Fibroblast of the aortic adventitia (primary cell): ENCODE measurements at regions not wholly inside any gene's neighbourhood (a gene's known extent, or its start where the extent isn't known, plus 50 kb on each side); places are given as distances from the start of the nearest gene placed in this dataset.

Source experiments
- DNase-seq: peaks from one replicate; pipeline ENCODE4 v3.0.0-alpha.2; 2010; ENCODE audit warnings: low read depth
- H3K4me3 ChIP-seq: 2 replicates; pipeline ENCODE4 v1.5.1; 2011; ENCODE audit warnings: low read depth, mild to moderate bottlenecking, control low read depth, low read length, moderate library complexity
- TF ChIP-seq, protein P1 (sequence below): IDR thresholded peaks from 2 replicates; pipeline ENCODE4 v1.5.1; 2011; ENCODE audit warnings: mild to moderate bottlenecking, low read length, control low read depth, inconsistent platforms; ENCODE audit not compliant: insufficient read depth

DNA sequence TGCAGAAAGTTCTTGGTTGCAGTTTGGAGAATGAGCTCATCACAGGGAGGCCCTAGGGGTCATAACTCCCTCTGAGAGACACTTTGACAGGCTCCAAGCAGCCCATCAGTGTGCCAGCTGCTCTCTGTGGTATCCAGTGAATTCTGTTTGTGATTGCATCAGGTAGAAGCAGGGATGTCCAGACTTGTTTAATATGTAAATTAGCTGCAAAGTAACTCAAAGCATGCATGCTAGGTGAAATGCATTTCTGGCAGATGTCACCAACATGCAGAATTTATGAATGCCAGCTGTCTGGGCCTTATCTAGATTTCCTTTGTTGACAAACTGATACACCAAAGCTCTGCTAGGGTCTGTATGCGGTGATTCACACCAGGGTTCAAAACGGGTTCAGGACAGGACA, 123.6 kb upstream of the MTNR1B start:
- TF ChIP-seq, protein P1, sequence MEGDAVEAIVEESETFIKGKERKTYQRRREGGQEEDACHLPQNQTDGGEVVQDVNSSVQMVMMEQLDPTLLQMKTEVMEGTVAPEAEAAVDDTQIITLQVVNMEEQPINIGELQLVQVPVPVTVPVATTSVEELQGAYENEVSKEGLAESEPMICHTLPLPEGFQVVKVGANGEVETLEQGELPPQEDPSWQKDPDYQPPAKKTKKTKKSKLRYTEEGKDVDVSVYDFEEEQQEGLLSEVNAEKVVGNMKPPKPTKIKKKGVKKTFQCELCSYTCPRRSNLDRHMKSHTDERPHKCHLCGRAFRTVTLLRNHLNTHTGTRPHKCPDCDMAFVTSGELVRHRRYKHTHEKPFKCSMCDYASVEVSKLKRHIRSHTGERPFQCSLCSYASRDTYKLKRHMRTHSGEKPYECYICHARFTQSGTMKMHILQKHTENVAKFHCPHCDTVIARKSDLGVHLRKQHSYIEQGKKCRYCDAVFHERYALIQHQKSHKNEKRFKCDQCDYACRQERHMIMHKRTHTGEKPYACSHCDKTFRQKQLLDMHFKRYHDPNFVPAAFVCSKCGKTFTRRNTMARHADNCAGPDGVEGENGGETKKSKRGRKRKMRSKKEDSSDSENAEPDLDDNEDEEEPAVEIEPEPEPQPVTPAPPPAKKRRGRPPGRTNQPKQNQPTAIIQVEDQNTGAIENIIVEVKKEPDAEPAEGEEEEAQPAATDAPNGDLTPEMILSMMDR, result no peak
- H3K4me3 ChIP-seq, result no peak overlapping the region
- no peak for DNase-seq

DNA sequence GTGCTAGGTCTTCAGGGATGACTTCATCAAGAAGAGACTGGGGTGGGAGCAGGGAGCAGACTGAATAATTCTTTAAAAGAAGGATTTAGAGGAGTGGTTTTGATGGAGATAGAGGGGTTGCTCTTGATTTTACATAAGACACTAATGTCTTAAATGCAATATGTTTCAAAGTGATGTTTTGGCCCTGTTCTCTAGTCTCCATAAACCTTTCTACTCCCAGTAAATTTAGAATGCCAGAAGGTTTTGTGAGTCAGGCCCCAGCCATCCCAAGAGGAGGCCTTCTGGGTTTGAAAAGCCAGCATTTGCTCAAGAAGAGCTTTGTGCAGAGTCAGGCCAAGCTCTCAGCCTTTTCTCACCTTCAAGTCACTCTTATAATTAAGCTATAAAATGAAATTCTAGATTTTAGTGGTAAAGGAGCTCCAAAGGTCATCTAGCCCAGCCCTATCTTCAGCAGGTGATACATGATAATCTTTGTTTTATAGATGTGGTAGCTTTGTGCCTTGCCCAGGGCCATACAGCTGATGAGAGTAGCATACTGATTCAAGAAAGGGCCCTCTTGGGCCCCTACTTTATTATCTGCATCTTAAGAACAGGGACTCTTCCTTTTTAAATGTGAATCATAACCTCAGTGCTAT, 122.8 kb upstream of the MTNR1B start:
- no peak for DNase-seq
- TF ChIP-seq, protein P1, result no peak

DNA sequence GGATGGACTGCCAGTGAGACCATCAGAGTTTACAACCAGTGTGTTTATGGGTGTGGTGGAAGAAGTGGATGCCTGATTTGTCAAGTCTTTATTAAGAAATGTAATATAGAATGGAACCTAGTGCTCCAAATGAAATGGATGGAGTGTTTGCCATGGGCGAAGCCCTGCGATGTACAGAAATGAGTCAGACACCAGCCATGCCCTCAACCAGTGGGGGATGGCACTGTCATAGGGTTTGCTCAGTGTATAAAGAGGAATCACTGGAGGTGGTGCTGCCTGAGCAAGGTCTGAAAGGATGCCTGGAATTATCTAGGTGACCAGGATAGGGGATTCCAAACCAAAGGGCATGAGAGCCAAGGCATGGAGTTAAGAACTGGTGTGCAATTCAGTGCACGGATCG, 120.9 kb upstream of the MTNR1B start:
- DNase-seq, result no peak
- no peak overlapping the region for H3K4me3 ChIP-seq
- TF ChIP-seq, protein P1, result no peak

More for the DNA sequence above, 122.8 kb upstream of the MTNR1B start:
- no peak overlapping the region for H3K4me3 ChIP-seq

DNA sequence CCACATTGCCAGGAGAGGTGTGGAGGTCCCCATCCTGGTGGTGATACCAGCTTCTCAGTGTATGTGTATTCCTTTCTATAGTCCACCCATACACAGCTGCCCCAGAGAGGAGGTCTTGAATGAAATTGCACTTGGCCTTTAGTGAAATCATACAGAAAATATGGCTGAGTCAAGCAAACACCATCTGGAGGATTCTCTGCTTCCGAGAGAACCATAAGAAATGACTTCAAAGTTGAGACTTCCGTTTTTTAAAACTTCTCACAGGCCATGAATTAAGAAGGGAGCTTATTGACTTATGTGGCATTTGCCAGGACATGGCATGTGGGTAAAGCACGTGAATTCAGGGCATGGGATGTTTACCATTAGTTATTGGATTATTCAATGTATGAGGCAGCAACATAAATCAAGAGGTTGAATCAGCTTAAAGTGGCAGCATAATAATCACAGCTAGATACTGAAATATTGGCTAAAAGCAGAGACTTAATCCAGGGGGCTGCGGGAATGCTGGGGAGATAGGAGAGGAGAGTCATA, 119.1 kb upstream of the MTNR1B start:
- TF ChIP-seq, protein P1, result no peak
- no peak overlapping the region for H3K4me3 ChIP-seq
- DNase-seq, result no peak

DNA sequence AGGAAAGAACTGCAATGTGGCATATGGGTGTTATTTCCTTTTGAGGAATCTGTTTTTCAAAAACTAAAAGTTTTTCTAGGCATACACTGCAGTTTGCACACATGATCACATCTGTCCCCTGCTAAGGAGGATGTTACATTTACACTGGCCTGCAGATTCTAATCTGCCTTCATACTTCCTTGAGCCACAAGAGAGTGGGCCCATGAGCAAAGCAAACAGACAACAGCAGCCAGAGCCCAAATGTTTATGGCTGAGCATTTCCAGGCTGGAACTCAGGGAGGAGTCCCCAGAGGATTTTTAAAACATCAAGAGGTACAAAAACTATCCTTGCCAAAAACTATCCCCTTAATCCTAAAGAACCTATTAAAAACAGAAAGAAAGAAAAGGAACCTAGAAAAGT, 117.2 kb upstream of the MTNR1B start:
- DNase-seq, result no peak
- no peak overlapping the region for H3K4me3 ChIP-seq
- TF ChIP-seq, protein P1, result no peak

DNA sequence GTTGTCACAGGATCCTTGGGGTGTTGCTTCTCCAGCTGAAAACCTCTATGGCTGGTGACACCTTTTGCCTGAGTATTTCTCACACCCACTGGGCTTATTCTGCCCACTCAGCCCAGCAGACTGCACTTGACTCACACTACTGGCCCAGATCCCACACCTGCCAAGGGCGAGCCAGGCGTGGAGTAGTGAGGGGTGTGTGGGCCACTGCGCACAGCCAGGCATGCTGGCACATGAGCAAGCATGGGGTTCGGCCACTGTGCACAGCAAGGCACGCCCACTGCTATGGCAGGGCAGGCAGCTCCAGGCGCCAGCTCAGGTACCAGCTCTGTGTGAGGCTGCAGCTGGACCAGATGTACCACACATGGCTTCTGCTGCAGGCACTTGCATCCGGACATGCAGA, 116.5 kb upstream of the MTNR1B start:
- TF ChIP-seq, protein P1, result no peak
- no peak for DNase-seq
- no peak overlapping the region for H3K4me3 ChIP-seq

DNA sequence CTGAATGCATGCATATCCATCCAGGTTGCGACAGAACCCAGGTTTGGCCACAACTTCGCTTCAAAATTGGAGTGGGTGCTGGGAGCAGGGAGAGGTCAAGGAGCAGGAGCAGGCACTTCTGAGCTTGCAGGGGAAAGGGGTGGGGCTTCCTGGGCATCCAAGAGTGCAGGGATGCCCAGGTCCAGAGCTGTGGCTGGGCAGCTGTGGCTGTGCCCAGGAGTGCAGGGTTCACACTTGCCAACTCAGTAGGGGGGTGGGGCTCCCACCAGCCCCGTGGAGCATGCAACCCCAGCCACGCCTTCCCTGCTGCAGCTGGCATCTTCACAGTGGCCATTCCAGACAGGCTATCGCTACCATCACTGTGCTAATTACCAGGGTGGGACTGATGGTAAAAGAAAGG, 115.3 kb upstream of the MTNR1B start:
- TF ChIP-seq, protein P1, result no peak
- DNase-seq, result no peak
- H3K4me3 ChIP-seq, result no peak overlapping the region
